ENCODE measurements at regions not wholly inside any gene's neighbourhood (a gene's known extent, or its start where the extent isn't known, plus 50 kb on each side); places are given as distances from the start of the nearest gene placed in this dataset.

- TF ChIP-seq CTCF (IDR thresholded peaks at IDR 0.05) (no peak), POLR2A (IDR thresholded peaks at IDR 0.05) (no peak)
Observed at GRCh38 chr4:32789026-32789608, 2068.9 kb downstream of the PCDH7 start.

Data from adrenal gland (tissue), 5 donors.